ENCODE measurements at regions not wholly inside any gene's neighbourhood (a gene's known extent, or its start where the extent isn't known, plus 50 kb on each side); places are given as distances from the start of the nearest gene placed in this dataset.

- ChIA-PET RAD21 (ENCODE audit: low non-redundant PET in 1 of 2, low total read pairs in 2 of 2, uncharacterized antibody in 2 of 2, unreplicated experiment in 2 of 2) (no interaction called here), POLR2A (no interaction called here), CTCF (no interaction called here)
- no TSS peak for BruUV-seq (replicated peaks)
- H3K4me3 ChIP-seq (replicated peaks in 1 of 2; ENCODE audit: low read depth in 1 of 2, low read length in 2 of 2): no peak overlapping the region
- intact Hi-C loops (cut with micrococcal nuclease): no loop called here
- no peaks in the 10 kb centered on the region for H3K36me3 ChIP-seq (ENCODE audit: control insufficient read depth in 1 of 2, insufficient read depth in 2 of 2, low read length in 2 of 2)
- no peaks in the 10 kb centered on the region for H3K27me3 ChIP-seq (ENCODE audit: insufficient read depth, low read length)
- H4K20me1 ChIP-seq (ENCODE audit: insufficient read depth): no peaks in the 10 kb centered on the region
- no peak overlapping the region for H3K9ac ChIP-seq (ENCODE audit: low read length)
- no peaks in the 10 kb centered on the region for H3K79me2 ChIP-seq (ENCODE audit: insufficient read depth, low read length)
- TF ChIP-seq EZH2phosphoT487 (IDR thresholded peaks at IDR 0.05; ENCODE audit: borderline replicate concordance) (no peak), CTCF (IDR thresholded peaks at IDR 0.05 in 2 of 3, conservative IDR thresholded peaks at IDR 0.05 in 1 of 3; ENCODE audit: borderline replicate concordance in 1 of 3, insufficient read depth in 1 of 3, low read depth in 2 of 3, low read length in 2 of 3) (no peak), FOSL1 (IDR thresholded peaks at IDR 0.05; ENCODE audit: low read depth) (no peak), CBX3 (IDR thresholded peaks at IDR 0.05; ENCODE audit: low read depth) (no peak), TCF7L2 (IDR thresholded peaks at IDR 0.05; ENCODE audit: borderline replicate concordance, extremely low read depth, insufficient read depth, insufficient read length) (no peak), SRF (IDR thresholded peaks at IDR 0.05; ENCODE audit: low read depth) (no peak), CEBPB (IDR thresholded peaks at IDR 0.05; ENCODE audit: low read depth) (no peak), REST (IDR thresholded peaks at IDR 0.05; ENCODE audit: low read depth) (no peak), RAD21 (IDR thresholded peaks at IDR 0.05; ENCODE audit: low read depth) (no peak), YY1 (IDR thresholded peaks at IDR 0.05; ENCODE audit: extremely low read depth, insufficient replicate concordance, low read depth, low read length) (no peak), EGR1 (IDR thresholded peaks at IDR 0.05; ENCODE audit: low read depth) (no peak), ZBTB33 (IDR thresholded peaks at IDR 0.05; ENCODE audit: extremely low read depth, insufficient replicate concordance, low read length) (no peak), ELF1 (IDR thresholded peaks at IDR 0.05; ENCODE audit: borderline replicate concordance, low read depth) (no peak), SIN3A (IDR thresholded peaks at IDR 0.05; ENCODE audit: low read depth) (no peak), MAX (IDR thresholded peaks at IDR 0.05) (no peak), ZNF274 (IDR thresholded peaks at IDR 0.05; ENCODE audit: low read depth, low read length) (no peak), JUND (IDR thresholded peaks at IDR 0.05) (no peak), POLR2A (IDR thresholded peaks at IDR 0.05; ENCODE audit: borderline replicate concordance, extremely low read depth, insufficient read depth, insufficient read length) (no peak)
- H2AFZ ChIP-seq (ENCODE audit: low read depth, low read length, poor library complexity, severe bottlenecking): no peak overlapping the region
- no peaks in the 10 kb centered on the region for H3K9me2 ChIP-seq (ENCODE audit: insufficient read depth)
- no peaks in the 10 kb centered on the region for H3K4me1 ChIP-seq (ENCODE audit: control insufficient read depth in 1 of 2, insufficient read depth in 2 of 2, low read length in 2 of 2)
- ATAC-seq (no peak), DNase-seq (ENCODE audit: low read depth, low spot score) (no peak)
- no peak overlapping the region for H3K4me2 ChIP-seq (ENCODE audit: low read length)
- H3K27ac ChIP-seq (ENCODE audit: low read depth, low read length): no peak overlapping the region
- H3K9me3 ChIP-seq (ENCODE audit: control insufficient read depth in 1 of 2, insufficient read depth in 1 of 2, low read depth in 1 of 2, low read length in 2 of 2): peaks cover 0 to 10% of the 10 kb centered on the region in 2 experiments; a peak in 2 of 4 replicates
Measured at GRCh38 chr18:51757255-51757924, 559.9 kb upstream of the MEX3C start.

All from HCT116 (cell line).